HCT116 (cell line): ENCODE measurements at regions not wholly inside any gene's neighbourhood (a gene's known extent, or its start where the extent isn't known, plus 50 kb on each side); places are given as distances from the start of the nearest gene placed in this dataset.

Source experiments
- ATAC-seq: fragments of 200-7000 bp; cut with Tn5 transposase; 2 replicates; pipeline ENCODE4 v1.9.1; 2020; ENCODE audit warnings: mild to moderate bottlenecking, moderate library complexity
- BruUV-seq: library from RNA; stranded (reverse); fragments of 400-500 nt; replicated peaks from 2 replicates; lab custom pipeline; 2021; lab: Mats Ljungman, UMichigan
- CTCF ChIA-PET: fragments of 300-600 bp; sonication (Branson Sonifier 250); formaldehyde crosslinking; loops from one replicate; lab custom pipeline; 2021; ENCODE audit warnings: antibody characterized with exemption; lab: Charles Lee
- POLR2A ChIA-PET: fragments of 300-600, 350-600 bp; sonication (Branson Sonifier 250); formaldehyde crosslinking; loops from one replicate; lab custom pipeline; 2021; ENCODE audit warnings: antibody characterized with exemption; lab: Charles Lee
- RAD21 ChIA-PET, 2 experiments: fragments of 300-600 bp; sonication (Branson Sonifier 250); formaldehyde crosslinking; loops; one replicate each; lab custom pipeline; 2023; ENCODE audit warnings: low total read pairs in 2 of 2; ENCODE audit not compliant: uncharacterized antibody in 2 of 2, unreplicated experiment in 2 of 2, low non-redundant PET in 1 of 2; lab: Charles Lee
- DNase-seq: peaks from one replicate; pipeline ENCODE4 v3.0.0-alpha.2; 2010; ENCODE audit warnings: low read depth, low spot score
- H2AFZ ChIP-seq: fragments of 200-600 bp; shearing (Covaris generic), sonication (generic); 2 replicates; pipeline ENCODE4 v1.6.1; 2017; ENCODE audit warnings: low read depth, mixed run types, mixed read lengths, antibody characterized with exemption, low read length; ENCODE audit not compliant: poor library complexity, severe bottlenecking
- H3K27ac ChIP-seq: 2 replicates; pipeline ENCODE4 v1.5.1; 2012; ENCODE audit warnings: low read depth, low read length
- H3K27me3 ChIP-seq: fragments of 200-600 bp; sonication (generic); 2 replicates; pipeline ENCODE4 v1.6.1; 2016; ENCODE audit warnings: mixed run types, low read length, mixed read lengths; ENCODE audit not compliant: insufficient read depth
- H3K36me3 ChIP-seq, 2 experiments: fragments of 200-500 bp in 1 of 2; fragments of 200-600 bp in 1 of 2; sonication (Bioruptor generic) in 1 of 2; sonication (generic) in 1 of 2; 2 replicates each; pipeline versions ENCODE4 v1.5.1 to v1.6.1; 2014 to 2016; ENCODE audit warnings: low read length in 2 of 2, inconsistent platforms in 1 of 2, mixed read lengths in 1 of 2, mixed run types in 1 of 2; ENCODE audit not compliant: insufficient read depth in 2 of 2, control insufficient read depth in 1 of 2
- H3K4me1 ChIP-seq, 2 experiments: fragments of 200-600 bp in 1 of 2; sonication (generic) in 1 of 2; 2 replicates each; pipeline versions ENCODE4 v1.5.1 to v1.6.1; 2012 to 2017; ENCODE audit warnings: low read length in 2 of 2, inconsistent platforms in 1 of 2, mild to moderate bottlenecking in 1 of 2, mixed read lengths in 1 of 2, mixed run types in 1 of 2, moderate library complexity in 1 of 2; ENCODE audit not compliant: insufficient read depth in 2 of 2, control insufficient read depth in 1 of 2
- H3K4me2 ChIP-seq: fragments of 200-600 bp; sonication (generic); 2 replicates; pipeline ENCODE4 v1.6.1; 2017; ENCODE audit warnings: mixed run types, low read length, mixed read lengths
- H3K4me3 ChIP-seq, 2 experiments: fragments of 200-600 bp in 1 of 2; sonication (generic) in 1 of 2; replicated peaks in 1 of 2; 2 replicates each; pipeline ENCODE4 v1.5.1; 2011 to 2016; ENCODE audit warnings: low read length in 2 of 2, control low read depth in 1 of 2, low read depth in 1 of 2, mild to moderate bottlenecking in 1 of 2, mixed read lengths in 1 of 2, mixed run types in 1 of 2
- H3K79me2 ChIP-seq: fragments of 200-600 bp; sonication (generic); 2 replicates; pipeline ENCODE4 v1.6.1; 2017; ENCODE audit warnings: mild to moderate bottlenecking, mixed run types, low read length, moderate library complexity, mixed read lengths; ENCODE audit not compliant: insufficient read depth
- H3K9ac ChIP-seq: fragments of 200-600 bp; sonication (generic); 2 replicates; pipeline ENCODE4 v1.6.1; 2016; ENCODE audit warnings: low read length, mixed read lengths
- H3K9me2 ChIP-seq: fragments of 200-600 bp; sonication (generic), shearing (Covaris generic); 2 replicates; pipeline ENCODE4 v1.6.1; 2017; ENCODE audit warnings: mixed run types, mild to moderate bottlenecking, moderate library complexity; ENCODE audit not compliant: insufficient read depth
- H3K9me3 ChIP-seq, 2 experiments: fragments of 200-500 bp in 1 of 2; fragments of 200-600 bp in 1 of 2; sonication (Bioruptor generic) in 1 of 2; sonication (generic) in 1 of 2; 2 replicates each; pipeline ENCODE4 v1.6.1; 2014 to 2017; ENCODE audit warnings: low read length in 2 of 2, mixed read lengths in 2 of 2, inconsistent platforms in 1 of 2, low read depth in 1 of 2, mild to moderate bottlenecking in 1 of 2, mixed run types in 1 of 2, moderate library complexity in 1 of 2; ENCODE audit not compliant: control insufficient read depth in 1 of 2, insufficient read depth in 1 of 2
- H4K20me1 ChIP-seq: fragments of 200-600 bp; sonication (generic), shearing (Covaris generic); 2 replicates; pipeline ENCODE4 v1.6.1; 2017; ENCODE audit warnings: mixed run types, mild to moderate bottlenecking, moderate library complexity; ENCODE audit not compliant: insufficient read depth
- CBX3 ChIP-seq: IDR thresholded peaks from 2 replicates; pipeline ENCODE4 v1.6.1; 2012; ENCODE audit warnings: low read depth
- POLR2AphosphoS5 ChIP-seq: IDR thresholded peaks from 2 replicates; pipeline ENCODE4 v1.6.1; 2011; ENCODE audit warnings: mild to moderate bottlenecking, low read depth, low read length, moderate library complexity
- TCF7L2 ChIP-seq: IDR thresholded peaks from 2 replicates; pipeline ENCODE4 v1.7.0; 2011; ENCODE audit warnings: borderline replicate concordance, inconsistent platforms; ENCODE audit not compliant: insufficient read depth, insufficient read length; ENCODE audit errors: extremely low read depth
- YY1 ChIP-seq: IDR thresholded peaks from 2 replicates; pipeline ENCODE4 v1.6.1; 2011; ENCODE audit warnings: low read length, low read depth, moderate library complexity, mild to moderate bottlenecking; ENCODE audit not compliant: insufficient replicate concordance; ENCODE audit errors: extremely low read depth
- ZNF274 ChIP-seq: fragments of 200-500 bp; sonication (Bioruptor generic); IDR thresholded peaks from 2 replicates; pipeline ENCODE4 v1.6.1; 2014; ENCODE audit warnings: mild to moderate bottlenecking, low read depth, low read length, inconsistent platforms
- intact Hi-C: fragments of 100-400 bp; cut with micrococcal nuclease; formaldehyde crosslinking; loops from 2 replicates; pipeline ENCODE4 v1.10.0; 2022
- TF ChIP-seq, protein P1 (sequence below): IDR thresholded peaks from 2 replicates; pipeline ENCODE4 v1.6.1; 2012
- TF ChIP-seq, protein P2 (sequence below), 3 experiments: fragments of 200-600 bp in 1 of 3; sonication (generic) in 1 of 3; IDR thresholded peaks in 2 of 3; conservative IDR thresholded peaks in 1 of 3; 2 replicates each; pipeline ENCODE4 v1.5.1; 2012 to 2017; ENCODE audit warnings: low read depth in 2 of 3, low read length in 2 of 3, antibody characterized with exemption in 1 of 3, borderline replicate concordance in 1 of 3, control low read depth in 1 of 3, mild to moderate bottlenecking in 1 of 3, mixed read lengths in 1 of 3, mixed run types in 1 of 3, moderate library complexity in 1 of 3; ENCODE audit not compliant: insufficient read depth in 1 of 3
- TF ChIP-seq, protein P3 (sequence below): IDR thresholded peaks from 2 replicates; pipeline ENCODE4 v1.6.1; 2012; ENCODE audit warnings: low read depth
- TF ChIP-seq, protein P4 (sequence below): IDR thresholded peaks from 2 replicates; pipeline ENCODE4 v1.6.1; 2011; ENCODE audit warnings: mild to moderate bottlenecking, low read length, moderate library complexity; ENCODE audit not compliant: insufficient replicate concordance; ENCODE audit errors: extremely low read depth

DNA sequence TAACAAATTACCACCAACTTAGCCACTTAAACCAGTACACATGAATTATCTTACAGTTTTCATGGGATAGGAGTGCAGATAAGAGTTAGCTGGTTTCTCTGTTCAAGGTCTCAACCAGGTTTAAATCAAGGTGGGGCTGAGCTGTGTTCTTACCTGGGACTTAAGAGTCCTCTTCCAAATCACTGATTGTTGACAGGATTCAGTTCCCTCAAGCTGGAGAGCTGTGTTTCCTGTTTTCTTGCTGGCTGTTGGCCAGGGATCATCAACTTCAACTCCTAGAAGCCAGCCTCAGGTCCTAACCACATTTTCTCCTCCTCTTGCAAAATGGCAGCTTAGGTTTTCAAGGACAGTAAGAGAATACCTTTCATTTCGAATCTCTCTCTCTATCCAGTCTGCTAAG, 123.8 kb upstream of the CHRM3 start:
- no TSS peak for BruUV-seq
- DNase-seq (no peak), ATAC-seq (no peak)
- CTCF ChIA-PET = no interaction called here
- intact Hi-C loops = no loop called here
- Histone ChIP-seq H3K9me3 (peaks cover 11 to 21% of the 10 kb centered on the region in 2 experiments; a peak in 2 of 4 replicates), H3K27ac (no peak overlapping the region), H3K27me3 (no peaks in the 10 kb centered on the region), H2AFZ (no peak overlapping the region), H4K20me1 (no peaks in the 10 kb centered on the region), H3K4me3 (no peak overlapping the region), H3K36me3 (no peaks in the 10 kb centered on the region), H3K4me1 (no peaks in the 10 kb centered on the region), H3K4me2 (no peak overlapping the region), H3K9ac (no peak overlapping the region), H3K79me2 (no peaks in the 10 kb centered on the region), H3K9me2 (no peaks in the 10 kb centered on the region)
- TF ChIP-seq, protein P1, sequence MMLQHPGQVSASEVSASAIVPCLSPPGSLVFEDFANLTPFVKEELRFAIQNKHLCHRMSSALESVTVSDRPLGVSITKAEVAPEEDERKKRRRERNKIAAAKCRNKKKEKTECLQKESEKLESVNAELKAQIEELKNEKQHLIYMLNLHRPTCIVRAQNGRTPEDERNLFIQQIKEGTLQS = no peak
- TF ChIP-seq, protein P2, sequence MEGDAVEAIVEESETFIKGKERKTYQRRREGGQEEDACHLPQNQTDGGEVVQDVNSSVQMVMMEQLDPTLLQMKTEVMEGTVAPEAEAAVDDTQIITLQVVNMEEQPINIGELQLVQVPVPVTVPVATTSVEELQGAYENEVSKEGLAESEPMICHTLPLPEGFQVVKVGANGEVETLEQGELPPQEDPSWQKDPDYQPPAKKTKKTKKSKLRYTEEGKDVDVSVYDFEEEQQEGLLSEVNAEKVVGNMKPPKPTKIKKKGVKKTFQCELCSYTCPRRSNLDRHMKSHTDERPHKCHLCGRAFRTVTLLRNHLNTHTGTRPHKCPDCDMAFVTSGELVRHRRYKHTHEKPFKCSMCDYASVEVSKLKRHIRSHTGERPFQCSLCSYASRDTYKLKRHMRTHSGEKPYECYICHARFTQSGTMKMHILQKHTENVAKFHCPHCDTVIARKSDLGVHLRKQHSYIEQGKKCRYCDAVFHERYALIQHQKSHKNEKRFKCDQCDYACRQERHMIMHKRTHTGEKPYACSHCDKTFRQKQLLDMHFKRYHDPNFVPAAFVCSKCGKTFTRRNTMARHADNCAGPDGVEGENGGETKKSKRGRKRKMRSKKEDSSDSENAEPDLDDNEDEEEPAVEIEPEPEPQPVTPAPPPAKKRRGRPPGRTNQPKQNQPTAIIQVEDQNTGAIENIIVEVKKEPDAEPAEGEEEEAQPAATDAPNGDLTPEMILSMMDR (IDR thresholded peaks at IDR 0.05 in 2 of 3, conservative IDR thresholded peaks at IDR 0.05 in 1 of 3; ENCODE audit: borderline replicate concordance in 1 of 3, insufficient read depth in 1 of 3, low read depth in 2 of 3, low read length in 2 of 3) = no peak
- RAD21 ChIA-PET = no interaction called here
- POLR2A ChIA-PET = no interaction called here

DNA sequence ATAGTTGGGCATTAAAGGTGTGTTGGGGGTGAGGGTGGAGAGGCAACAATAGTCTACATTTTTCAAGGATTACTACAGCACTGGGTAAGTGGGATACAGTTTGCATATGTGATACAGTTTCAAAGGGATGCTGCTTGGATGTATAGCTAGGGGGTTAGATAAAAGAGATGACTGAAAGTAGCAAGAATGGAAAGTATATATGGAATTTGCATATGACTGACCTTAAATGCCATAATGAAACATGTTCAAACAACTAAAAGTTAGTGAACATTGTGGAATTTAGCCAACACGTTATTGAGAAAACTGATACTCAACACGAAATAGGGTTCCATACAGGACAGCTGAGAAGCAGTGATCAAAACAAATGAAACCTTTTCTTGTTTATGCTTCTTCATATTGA, 124.8 kb upstream of the CHRM3 start:
- Histone ChIP-seq H3K4me2 (no peak overlapping the region), H3K36me3 (no peaks in the 10 kb centered on the region), H3K79me2 (no peaks in the 10 kb centered on the region), H3K9ac (no peak overlapping the region), H3K27ac (no peak overlapping the region), H3K9me3 (peaks cover 7 to 21% of the 10 kb centered on the region in 2 experiments; a peak in 2 of 4 replicates), H3K9me2 (no peaks in the 10 kb centered on the region), H3K4me3 (no peak overlapping the region), H3K27me3 (no peaks in the 10 kb centered on the region), H2AFZ (no peak overlapping the region), H3K4me1 (no peaks in the 10 kb centered on the region), H4K20me1 (no peaks in the 10 kb centered on the region)
- CTCF ChIA-PET = no interaction called here
- RAD21 ChIA-PET = no interaction called here
- intact Hi-C loops = no loop called here
- POLR2A ChIA-PET = no interaction called here
- ATAC-seq (no peak), DNase-seq (no peak)
- no TSS peak for BruUV-seq
- TF ChIP-seq CBX3 (no peak), YY1 (no peak), TCF7L2 (no peak), POLR2AphosphoS5 (no peak), ZNF274 (no peak)
- TF ChIP-seq, protein P1 = no peak
- TF ChIP-seq, protein P3, sequence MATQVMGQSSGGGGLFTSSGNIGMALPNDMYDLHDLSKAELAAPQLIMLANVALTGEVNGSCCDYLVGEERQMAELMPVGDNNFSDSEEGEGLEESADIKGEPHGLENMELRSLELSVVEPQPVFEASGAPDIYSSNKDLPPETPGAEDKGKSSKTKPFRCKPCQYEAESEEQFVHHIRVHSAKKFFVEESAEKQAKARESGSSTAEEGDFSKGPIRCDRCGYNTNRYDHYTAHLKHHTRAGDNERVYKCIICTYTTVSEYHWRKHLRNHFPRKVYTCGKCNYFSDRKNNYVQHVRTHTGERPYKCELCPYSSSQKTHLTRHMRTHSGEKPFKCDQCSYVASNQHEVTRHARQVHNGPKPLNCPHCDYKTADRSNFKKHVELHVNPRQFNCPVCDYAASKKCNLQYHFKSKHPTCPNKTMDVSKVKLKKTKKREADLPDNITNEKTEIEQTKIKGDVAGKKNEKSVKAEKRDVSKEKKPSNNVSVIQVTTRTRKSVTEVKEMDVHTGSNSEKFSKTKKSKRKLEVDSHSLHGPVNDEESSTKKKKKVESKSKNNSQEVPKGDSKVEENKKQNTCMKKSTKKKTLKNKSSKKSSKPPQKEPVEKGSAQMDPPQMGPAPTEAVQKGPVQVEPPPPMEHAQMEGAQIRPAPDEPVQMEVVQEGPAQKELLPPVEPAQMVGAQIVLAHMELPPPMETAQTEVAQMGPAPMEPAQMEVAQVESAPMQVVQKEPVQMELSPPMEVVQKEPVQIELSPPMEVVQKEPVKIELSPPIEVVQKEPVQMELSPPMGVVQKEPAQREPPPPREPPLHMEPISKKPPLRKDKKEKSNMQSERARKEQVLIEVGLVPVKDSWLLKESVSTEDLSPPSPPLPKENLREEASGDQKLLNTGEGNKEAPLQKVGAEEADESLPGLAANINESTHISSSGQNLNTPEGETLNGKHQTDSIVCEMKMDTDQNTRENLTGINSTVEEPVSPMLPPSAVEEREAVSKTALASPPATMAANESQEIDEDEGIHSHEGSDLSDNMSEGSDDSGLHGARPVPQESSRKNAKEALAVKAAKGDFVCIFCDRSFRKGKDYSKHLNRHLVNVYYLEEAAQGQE = no peak
- TF ChIP-seq, protein P4, sequence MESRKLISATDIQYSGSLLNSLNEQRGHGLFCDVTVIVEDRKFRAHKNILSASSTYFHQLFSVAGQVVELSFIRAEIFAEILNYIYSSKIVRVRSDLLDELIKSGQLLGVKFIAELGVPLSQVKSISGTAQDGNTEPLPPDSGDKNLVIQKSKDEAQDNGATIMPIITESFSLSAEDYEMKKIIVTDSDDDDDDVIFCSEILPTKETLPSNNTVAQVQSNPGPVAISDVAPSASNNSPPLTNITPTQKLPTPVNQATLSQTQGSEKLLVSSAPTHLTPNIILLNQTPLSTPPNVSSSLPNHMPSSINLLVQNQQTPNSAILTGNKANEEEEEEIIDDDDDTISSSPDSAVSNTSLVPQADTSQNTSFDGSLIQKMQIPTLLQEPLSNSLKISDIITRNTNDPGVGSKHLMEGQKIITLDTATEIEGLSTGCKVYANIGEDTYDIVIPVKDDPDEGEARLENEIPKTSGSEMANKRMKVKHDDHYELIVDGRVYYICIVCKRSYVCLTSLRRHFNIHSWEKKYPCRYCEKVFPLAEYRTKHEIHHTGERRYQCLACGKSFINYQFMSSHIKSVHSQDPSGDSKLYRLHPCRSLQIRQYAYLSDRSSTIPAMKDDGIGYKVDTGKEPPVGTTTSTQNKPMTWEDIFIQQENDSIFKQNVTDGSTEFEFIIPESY = no peak
